ENCODE measurements at regions not wholly inside any gene's neighbourhood (a gene's known extent, or its start where the extent isn't known, plus 50 kb on each side); places are given as distances from the start of the nearest gene placed in this dataset.

- TF ChIP-seq CTCF (IDR thresholded peaks at IDR 0.05; ENCODE audit: extremely low read depth, missing control alignments): no peak
These were observed 415.7 kb upstream of the ROBO2 start for GRCh38 chr3:76624164-76624563.

GRCh38 chr3:76627236-76627635 lies 412.7 kb upstream of the ROBO2 start:
- DNase-seq (ENCODE audit: low spot score): no peak
- TF ChIP-seq CTCF (IDR thresholded peaks at IDR 0.05; ENCODE audit: extremely low read depth, missing control alignments): no peak

More at GRCh38 chr3:76624164-76624563, 415.7 kb upstream of the ROBO2 start:
- DNase-seq (ENCODE audit: low spot score): no peak

- DNase-seq (ENCODE audit: low spot score): no peak
- no peak for TF ChIP-seq CTCF (IDR thresholded peaks at IDR 0.05; ENCODE audit: extremely low read depth, missing control alignments)
These were observed 408.6 kb upstream of the ROBO2 start for GRCh38 chr3:76631251-76631650.

- no peak for DNase-seq (ENCODE audit: low spot score)
- no peak for TF ChIP-seq CTCF (IDR thresholded peaks at IDR 0.05; ENCODE audit: extremely low read depth, missing control alignments)
These were observed 401.9 kb upstream of the ROBO2 start for GRCh38 chr3:76638006-76638405.

- DNase-seq (ENCODE audit: low spot score): no peak
These were observed 396.1 kb upstream of the ROBO2 start for GRCh38 chr3:76643623-76644304.

GRCh38 chr3:76644305-76644675 lies 395.6 kb upstream of the ROBO2 start:
- no peak for TF ChIP-seq CTCF (IDR thresholded peaks at IDR 0.05; ENCODE audit: extremely low read depth, missing control alignments)
- no peak for DNase-seq (ENCODE audit: low spot score)

More at GRCh38 chr3:76643623-76644304, 396.1 kb upstream of the ROBO2 start:
- no peak for TF ChIP-seq CTCF (IDR thresholded peaks at IDR 0.05; ENCODE audit: extremely low read depth, missing control alignments)

- TF ChIP-seq CTCF (IDR thresholded peaks at IDR 0.05; ENCODE audit: extremely low read depth, missing control alignments): no peak
- no peak for DNase-seq (ENCODE audit: low spot score)
These were observed 394.2 kb upstream of the ROBO2 start for GRCh38 chr3:76645724-76646123.

Measured in GM20000 (cell line).